H1 (cell line): ENCODE measurements at regions not wholly inside any gene's neighbourhood (a gene's known extent, or its start where the extent isn't known, plus 50 kb on each side); places are given as distances from the start of the nearest gene placed in this dataset.

Experiments
- TF ChIP-seq, protein P1 (sequence below): fragments of 300-600 bp; sonication (generic); IDR thresholded peaks from 2 replicates; pipeline ENCODE4 v1.7.1; 2012; ENCODE audit warnings: low read length, moderate library complexity, mild to moderate bottlenecking, inconsistent platforms; ENCODE audit not compliant: insufficient replicate concordance

DNA sequence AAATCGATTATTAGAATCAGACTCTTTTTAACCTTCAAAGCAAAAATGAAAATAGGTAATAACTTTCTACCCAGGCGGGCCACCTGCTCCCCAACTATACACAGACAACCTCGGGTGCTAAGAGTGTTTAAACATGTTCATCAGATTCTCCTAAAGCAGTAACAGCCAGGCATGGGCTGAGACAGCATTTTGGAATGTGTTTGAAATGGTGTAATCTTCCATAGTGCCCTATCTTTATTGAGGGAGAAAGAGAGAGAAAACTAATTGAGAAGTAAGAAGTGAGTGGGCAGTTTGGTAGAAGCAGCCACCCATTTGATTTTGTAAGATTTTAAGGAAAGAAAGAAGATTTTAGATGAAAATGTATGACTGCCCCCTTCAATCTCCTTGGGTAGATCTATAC lies 196.1 kb upstream of the CTAGE1 start (continued):
- TF ChIP-seq, protein P1, sequence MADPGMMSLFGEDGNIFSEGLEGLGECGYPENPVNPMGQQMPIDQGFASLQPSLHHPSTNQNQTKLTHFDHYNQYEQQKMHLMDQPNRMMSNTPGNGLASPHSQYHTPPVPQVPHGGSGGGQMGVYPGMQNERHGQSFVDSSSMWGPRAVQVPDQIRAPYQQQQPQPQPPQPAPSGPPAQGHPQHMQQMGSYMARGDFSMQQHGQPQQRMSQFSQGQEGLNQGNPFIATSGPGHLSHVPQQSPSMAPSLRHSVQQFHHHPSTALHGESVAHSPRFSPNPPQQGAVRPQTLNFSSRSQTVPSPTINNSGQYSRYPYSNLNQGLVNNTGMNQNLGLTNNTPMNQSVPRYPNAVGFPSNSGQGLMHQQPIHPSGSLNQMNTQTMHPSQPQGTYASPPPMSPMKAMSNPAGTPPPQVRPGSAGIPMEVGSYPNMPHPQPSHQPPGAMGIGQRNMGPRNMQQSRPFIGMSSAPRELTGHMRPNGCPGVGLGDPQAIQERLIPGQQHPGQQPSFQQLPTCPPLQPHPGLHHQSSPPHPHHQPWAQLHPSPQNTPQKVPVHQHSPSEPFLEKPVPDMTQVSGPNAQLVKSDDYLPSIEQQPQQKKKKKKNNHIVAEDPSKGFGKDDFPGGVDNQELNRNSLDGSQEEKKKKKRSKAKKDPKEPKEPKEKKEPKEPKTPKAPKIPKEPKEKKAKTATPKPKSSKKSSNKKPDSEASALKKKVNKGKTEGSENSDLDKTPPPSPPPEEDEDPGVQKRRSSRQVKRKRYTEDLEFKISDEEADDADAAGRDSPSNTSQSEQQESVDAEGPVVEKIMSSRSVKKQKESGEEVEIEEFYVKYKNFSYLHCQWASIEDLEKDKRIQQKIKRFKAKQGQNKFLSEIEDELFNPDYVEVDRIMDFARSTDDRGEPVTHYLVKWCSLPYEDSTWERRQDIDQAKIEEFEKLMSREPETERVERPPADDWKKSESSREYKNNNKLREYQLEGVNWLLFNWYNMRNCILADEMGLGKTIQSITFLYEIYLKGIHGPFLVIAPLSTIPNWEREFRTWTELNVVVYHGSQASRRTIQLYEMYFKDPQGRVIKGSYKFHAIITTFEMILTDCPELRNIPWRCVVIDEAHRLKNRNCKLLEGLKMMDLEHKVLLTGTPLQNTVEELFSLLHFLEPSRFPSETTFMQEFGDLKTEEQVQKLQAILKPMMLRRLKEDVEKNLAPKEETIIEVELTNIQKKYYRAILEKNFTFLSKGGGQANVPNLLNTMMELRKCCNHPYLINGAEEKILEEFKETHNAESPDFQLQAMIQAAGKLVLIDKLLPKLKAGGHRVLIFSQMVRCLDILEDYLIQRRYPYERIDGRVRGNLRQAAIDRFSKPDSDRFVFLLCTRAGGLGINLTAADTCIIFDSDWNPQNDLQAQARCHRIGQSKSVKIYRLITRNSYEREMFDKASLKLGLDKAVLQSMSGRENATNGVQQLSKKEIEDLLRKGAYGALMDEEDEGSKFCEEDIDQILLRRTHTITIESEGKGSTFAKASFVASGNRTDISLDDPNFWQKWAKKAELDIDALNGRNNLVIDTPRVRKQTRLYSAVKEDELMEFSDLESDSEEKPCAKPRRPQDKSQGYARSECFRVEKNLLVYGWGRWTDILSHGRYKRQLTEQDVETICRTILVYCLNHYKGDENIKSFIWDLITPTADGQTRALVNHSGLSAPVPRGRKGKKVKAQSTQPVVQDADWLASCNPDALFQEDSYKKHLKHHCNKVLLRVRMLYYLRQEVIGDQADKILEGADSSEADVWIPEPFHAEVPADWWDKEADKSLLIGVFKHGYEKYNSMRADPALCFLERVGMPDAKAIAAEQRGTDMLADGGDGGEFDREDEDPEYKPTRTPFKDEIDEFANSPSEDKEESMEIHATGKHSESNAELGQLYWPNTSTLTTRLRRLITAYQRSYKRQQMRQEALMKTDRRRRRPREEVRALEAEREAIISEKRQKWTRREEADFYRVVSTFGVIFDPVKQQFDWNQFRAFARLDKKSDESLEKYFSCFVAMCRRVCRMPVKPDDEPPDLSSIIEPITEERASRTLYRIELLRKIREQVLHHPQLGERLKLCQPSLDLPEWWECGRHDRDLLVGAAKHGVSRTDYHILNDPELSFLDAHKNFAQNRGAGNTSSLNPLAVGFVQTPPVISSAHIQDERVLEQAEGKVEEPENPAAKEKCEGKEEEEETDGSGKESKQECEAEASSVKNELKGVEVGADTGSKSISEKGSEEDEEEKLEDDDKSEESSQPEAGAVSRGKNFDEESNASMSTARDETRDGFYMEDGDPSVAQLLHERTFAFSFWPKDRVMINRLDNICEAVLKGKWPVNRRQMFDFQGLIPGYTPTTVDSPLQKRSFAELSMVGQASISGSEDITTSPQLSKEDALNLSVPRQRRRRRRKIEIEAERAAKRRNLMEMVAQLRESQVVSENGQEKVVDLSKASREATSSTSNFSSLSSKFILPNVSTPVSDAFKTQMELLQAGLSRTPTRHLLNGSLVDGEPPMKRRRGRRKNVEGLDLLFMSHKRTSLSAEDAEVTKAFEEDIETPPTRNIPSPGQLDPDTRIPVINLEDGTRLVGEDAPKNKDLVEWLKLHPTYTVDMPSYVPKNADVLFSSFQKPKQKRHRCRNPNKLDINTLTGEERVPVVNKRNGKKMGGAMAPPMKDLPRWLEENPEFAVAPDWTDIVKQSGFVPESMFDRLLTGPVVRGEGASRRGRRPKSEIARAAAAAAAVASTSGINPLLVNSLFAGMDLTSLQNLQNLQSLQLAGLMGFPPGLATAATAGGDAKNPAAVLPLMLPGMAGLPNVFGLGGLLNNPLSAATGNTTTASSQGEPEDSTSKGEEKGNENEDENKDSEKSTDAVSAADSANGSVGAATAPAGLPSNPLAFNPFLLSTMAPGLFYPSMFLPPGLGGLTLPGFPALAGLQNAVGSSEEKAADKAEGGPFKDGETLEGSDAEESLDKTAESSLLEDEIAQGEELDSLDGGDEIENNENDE, result no peak
